Ovary (tissue), 3 donors: ENCODE measurements at regions not wholly inside any gene's neighbourhood (a gene's known extent, or its start where the extent isn't known, plus 50 kb on each side); places are given as distances from the start of the nearest gene placed in this dataset.

Experiments
- CTCF ChIP-seq, 3 donors: fragments of 450-650 bp in 2 of 3; fragments of 200-600 bp in 1 of 3; IDR thresholded peaks; one replicate each; pipeline versions ENCODE4 v1.5.1 to v1.8.0; 2016 to 2022; ENCODE audit warnings: antibody characterized with exemption in 3 of 3, mild to moderate bottlenecking in 1 of 3
- EP300 ChIP-seq: sonication (generic); formaldehyde crosslinking; IDR thresholded peaks from one replicate; pipeline ENCODE4 v1.6.1; 2017; ENCODE audit warnings: antibody characterized with exemption
- POLR2A ChIP-seq: fragments of 450-650 bp; IDR thresholded peaks from one replicate; pipeline ENCODE4 v1.6.1; 2017; ENCODE audit warnings: antibody characterized with exemption, mild to moderate bottlenecking, moderate library complexity
- donor health status: DM: no; HTN: no; CAD: no.

GRCh38 chr2:105680357-105680756, 64.4 kb upstream of the NCK2 start:
- no peak for TF ChIP-seq CTCF (IDR thresholded peaks at IDR 0.05)
- no peak for TF ChIP-seq POLR2A
- TF ChIP-seq EP300, result no peak
